Erythroblast (primary cell): ENCODE measurements at regions not wholly inside any gene's neighbourhood (a gene's known extent, or its start where the extent isn't known, plus 50 kb on each side); places are given as distances from the start of the nearest gene placed in this dataset.

ENCODE experiments used
- GATA1 ChIP-seq: IDR thresholded peaks from 2 replicates; pipeline ENCODE4 v1.6.1; 2011; ENCODE audit warnings: low read depth, mild to moderate bottlenecking, control low read depth, low read length, moderate library complexity
- POLR2A ChIP-seq: IDR thresholded peaks from 2 replicates; pipeline ENCODE4 v1.6.1; 2011; ENCODE audit warnings: mild to moderate bottlenecking, low read length

GRCh38 chrX:18076434-18076833 lies 144.3 kb downstream of the BEND2 start:
- TF ChIP-seq POLR2A (no peak), GATA1 (no peak)
